HCT116 (cell line): ENCODE measurements at regions not wholly inside any gene's neighbourhood (a gene's known extent, or its start where the extent isn't known, plus 50 kb on each side); places are given as distances from the start of the nearest gene placed in this dataset.

Source experiments
- CTCF ChIP-seq, 3 experiments: fragments of 200-600 bp in 1 of 3; sonication (generic) in 1 of 3; IDR thresholded peaks in 2 of 3; conservative IDR thresholded peaks in 1 of 3; 2 replicates each; pipeline ENCODE4 v1.5.1; 2012 to 2017; ENCODE audit warnings: low read depth in 2 of 3, low read length in 2 of 3, antibody characterized with exemption in 1 of 3, borderline replicate concordance in 1 of 3, control low read depth in 1 of 3, mild to moderate bottlenecking in 1 of 3, mixed read lengths in 1 of 3, mixed run types in 1 of 3, moderate library complexity in 1 of 3; ENCODE audit not compliant: insufficient read depth in 1 of 3
- REST ChIP-seq: IDR thresholded peaks from 2 replicates; pipeline ENCODE4 v1.6.1; 2012; ENCODE audit warnings: low read depth
- SIN3A ChIP-seq: IDR thresholded peaks from 2 replicates; pipeline ENCODE4 v1.6.1; 2012; ENCODE audit warnings: low read depth

GRCh38 chr21:34280959-34281358 lies 82.8 kb upstream of the KCNE2 start:
- TF ChIP-seq REST (no peak), CTCF (IDR thresholded peaks at IDR 0.05 in 2 of 3, conservative IDR thresholded peaks at IDR 0.05 in 1 of 3; ENCODE audit: borderline replicate concordance in 1 of 3, insufficient read depth in 1 of 3, low read depth in 2 of 3, low read length in 2 of 3) (no peak), SIN3A (no peak)
